Lower leg skin (tissue), 4 donors: ENCODE measurements at regions not wholly inside any gene's neighbourhood (a gene's known extent, or its start where the extent isn't known, plus 50 kb on each side); places are given as distances from the start of the nearest gene placed in this dataset.

Experiments
- DNase-seq, 2 donors: peaks; one replicate each; pipeline ENCODE4 v3.0.0-alpha.2; 2019; ENCODE audit warnings: low spot score in 2 of 2
- H3K4me3 ChIP-seq: fragments of 200-600 bp; sonication (generic); 2 replicates; pipeline ENCODE4 v1.5.1; 2017; ENCODE audit warnings: mild to moderate bottlenecking, low read depth; ENCODE audit not compliant: poor library complexity, severe bottlenecking
- POLR2A ChIP-seq, 2 donors: fragments of 450-650 bp; IDR thresholded peaks; one replicate each; pipeline ENCODE4 v1.6.1; 2016 to 2017; ENCODE audit warnings: antibody characterized with exemption in 2 of 2, mild to moderate bottlenecking in 1 of 2, moderate library complexity in 1 of 2
- WGBS, 2 donors: methylation state at CpG; one replicate each; pipeline ENCODE4 v1.1.5; 2018; 5-methylcytosine and 5-hydroxymethylcytosine counted together
- intact Hi-C: fragments of 100-400 bp; cut with DNase I; formaldehyde crosslinking; loops from one replicate; pipeline ENCODE4 v1.15.0; 2023; ENCODE audit warnings: low total_unique reads
- TF ChIP-seq, protein P1 (sequence below), 3 donors: fragments of 450-650 bp; IDR thresholded peaks; one replicate each; pipeline ENCODE4 v1.5.1; 2016; ENCODE audit warnings: antibody characterized with exemption in 3 of 3, mild to moderate bottlenecking in 3 of 3, moderate library complexity in 2 of 3

DNA sequence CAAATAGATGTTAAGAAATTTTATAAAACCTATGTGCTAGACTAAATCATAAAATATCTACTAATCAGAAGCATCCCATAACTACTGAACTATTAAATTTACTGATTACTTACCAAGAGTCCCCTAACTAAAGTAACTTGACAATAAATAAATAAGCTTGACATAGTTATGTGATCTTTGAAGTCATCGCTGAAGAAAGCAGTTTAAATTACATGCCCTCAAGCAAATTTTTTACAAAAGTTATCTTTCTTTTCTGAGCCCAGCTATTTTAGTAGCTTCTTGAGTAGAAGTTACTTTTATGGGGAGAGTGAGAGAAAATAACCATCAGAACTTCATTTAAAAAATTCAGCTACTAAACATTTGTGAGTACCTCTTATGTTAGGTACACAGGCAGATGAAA, 150.9 kb upstream of the FAM241A start:
- DNase-seq, result no peak
- WGBS, 2 donors, result 37% methylated on average over 1 of the region's 1 CpG
- H3K4me3 ChIP-seq, result no peak overlapping the region
- TF ChIP-seq POLR2A (IDR thresholded peaks at IDR 0.05), result no peak
- TF ChIP-seq, protein P1, sequence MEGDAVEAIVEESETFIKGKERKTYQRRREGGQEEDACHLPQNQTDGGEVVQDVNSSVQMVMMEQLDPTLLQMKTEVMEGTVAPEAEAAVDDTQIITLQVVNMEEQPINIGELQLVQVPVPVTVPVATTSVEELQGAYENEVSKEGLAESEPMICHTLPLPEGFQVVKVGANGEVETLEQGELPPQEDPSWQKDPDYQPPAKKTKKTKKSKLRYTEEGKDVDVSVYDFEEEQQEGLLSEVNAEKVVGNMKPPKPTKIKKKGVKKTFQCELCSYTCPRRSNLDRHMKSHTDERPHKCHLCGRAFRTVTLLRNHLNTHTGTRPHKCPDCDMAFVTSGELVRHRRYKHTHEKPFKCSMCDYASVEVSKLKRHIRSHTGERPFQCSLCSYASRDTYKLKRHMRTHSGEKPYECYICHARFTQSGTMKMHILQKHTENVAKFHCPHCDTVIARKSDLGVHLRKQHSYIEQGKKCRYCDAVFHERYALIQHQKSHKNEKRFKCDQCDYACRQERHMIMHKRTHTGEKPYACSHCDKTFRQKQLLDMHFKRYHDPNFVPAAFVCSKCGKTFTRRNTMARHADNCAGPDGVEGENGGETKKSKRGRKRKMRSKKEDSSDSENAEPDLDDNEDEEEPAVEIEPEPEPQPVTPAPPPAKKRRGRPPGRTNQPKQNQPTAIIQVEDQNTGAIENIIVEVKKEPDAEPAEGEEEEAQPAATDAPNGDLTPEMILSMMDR (IDR thresholded peaks at IDR 0.05), result no peak
- intact Hi-C loops, result no loop called here

DNA sequence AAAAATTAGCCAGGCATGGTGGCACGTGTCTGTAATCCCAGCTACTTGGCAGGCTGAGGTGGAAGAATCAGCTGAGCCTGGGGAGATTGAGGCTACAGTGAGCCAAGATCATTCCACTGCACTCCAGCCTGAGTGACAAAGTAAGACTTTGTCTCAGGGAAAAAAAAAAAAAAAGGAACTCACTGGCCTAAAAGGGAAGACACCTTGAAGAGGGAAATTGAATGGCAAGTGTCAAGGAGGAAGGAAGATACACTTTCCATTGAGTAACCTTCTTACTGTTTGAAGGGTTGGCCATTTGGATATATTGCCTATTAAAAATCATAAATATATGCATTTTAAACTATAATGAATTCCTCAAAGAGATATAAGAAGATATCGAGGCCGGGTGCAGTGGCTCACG, 147.5 kb upstream of the FAM241A start:
- WGBS, 2 donors, result 80 to 83% methylated on average over 4 of the region's 4 CpGs
- DNase-seq, result no peak
- TF ChIP-seq POLR2A (IDR thresholded peaks at IDR 0.05), result no peak
- TF ChIP-seq, protein P1 (IDR thresholded peaks at IDR 0.05), result no peak
- intact Hi-C loops, result no loop called here
- H3K4me3 ChIP-seq, result no peak overlapping the region

DNA sequence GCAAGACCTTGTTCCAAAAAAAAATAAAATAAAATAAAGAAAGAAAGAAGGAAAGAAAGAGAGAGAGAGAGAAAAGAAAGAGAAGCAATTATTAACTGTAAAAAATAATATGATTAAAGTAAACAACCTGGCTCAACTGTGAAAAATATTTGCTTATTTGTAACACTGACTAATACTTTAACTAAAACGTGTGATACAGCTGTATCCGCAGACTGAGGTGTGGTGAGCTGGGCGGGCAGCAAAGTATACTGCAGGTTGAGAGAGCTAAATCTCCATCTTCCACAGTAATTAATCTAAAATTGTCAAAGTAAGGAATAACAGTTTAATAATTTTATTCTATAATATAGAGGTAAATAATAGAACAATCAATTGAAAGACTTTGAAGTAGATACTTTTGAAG, 145.5 kb upstream of the FAM241A start:
- no peak overlapping the region for H3K4me3 ChIP-seq
- 86 to 89% methylated on average over 3 of the region's 3 CpGs for WGBS, 2 donors
- TF ChIP-seq, protein P1 (IDR thresholded peaks at IDR 0.05), result no peak
- TF ChIP-seq POLR2A (IDR thresholded peaks at IDR 0.05), result no peak
- intact Hi-C loops, result no loop called here
- DNase-seq, result no peak

DNA sequence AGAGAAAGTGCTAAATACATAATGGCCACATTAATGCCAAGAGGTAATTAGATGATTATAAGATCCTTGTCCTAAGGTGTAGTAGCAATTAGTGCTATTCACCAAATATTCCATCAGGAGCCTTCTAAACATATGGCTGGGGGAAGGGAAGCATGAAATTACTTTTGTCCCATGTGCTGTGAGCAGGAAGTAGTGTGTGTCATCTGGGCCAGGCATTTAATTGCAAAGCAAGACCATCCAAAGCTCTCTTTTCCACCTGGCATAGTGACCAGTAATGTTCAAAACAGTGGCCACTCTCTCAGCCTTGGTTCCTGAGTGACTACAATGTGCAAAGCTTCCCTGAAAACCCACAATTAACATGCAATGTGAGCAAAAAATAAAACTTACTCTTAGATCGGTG, 144.2 kb upstream of the FAM241A start:
- no peak overlapping the region for H3K4me3 ChIP-seq
- TF ChIP-seq, protein P1 (IDR thresholded peaks at IDR 0.05), result no peak
- TF ChIP-seq POLR2A (IDR thresholded peaks at IDR 0.05), result no peak
- 71 to 73% methylated on average over 1 of the region's 1 CpG for WGBS, 2 donors
- intact Hi-C loops, result no loop called here
- no peak for DNase-seq

DNA sequence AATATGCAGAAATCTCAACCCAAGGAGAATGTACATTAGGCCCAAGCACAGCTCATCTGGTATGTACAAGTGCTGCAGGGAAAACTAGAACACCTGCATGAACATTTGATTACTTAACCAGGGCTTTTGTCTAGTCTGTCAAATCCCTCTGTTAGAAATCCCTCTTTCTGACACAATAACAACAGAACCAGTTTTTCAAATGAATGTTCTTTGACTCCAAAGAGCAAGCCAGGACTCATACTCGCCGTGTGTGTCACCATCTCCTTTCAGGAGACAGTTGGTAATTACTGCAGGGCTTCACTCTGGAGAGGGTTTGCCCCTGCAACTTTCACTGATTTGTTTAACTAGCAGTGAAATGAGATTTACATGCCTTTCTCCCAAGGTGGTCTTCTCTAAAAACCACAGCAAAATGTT, 143.0 kb upstream of the FAM241A start:
- TF ChIP-seq POLR2A (IDR thresholded peaks at IDR 0.05), result no peak
- TF ChIP-seq, protein P1 (IDR thresholded peaks at IDR 0.05), result no peak
- WGBS, 2 donors, result 43 to 44% methylated on average over 2 of the region's 2 CpGs
- no peak overlapping the region for H3K4me3 ChIP-seq
- intact Hi-C loops, result no loop called here
- DNase-seq, result no peak

DNA sequence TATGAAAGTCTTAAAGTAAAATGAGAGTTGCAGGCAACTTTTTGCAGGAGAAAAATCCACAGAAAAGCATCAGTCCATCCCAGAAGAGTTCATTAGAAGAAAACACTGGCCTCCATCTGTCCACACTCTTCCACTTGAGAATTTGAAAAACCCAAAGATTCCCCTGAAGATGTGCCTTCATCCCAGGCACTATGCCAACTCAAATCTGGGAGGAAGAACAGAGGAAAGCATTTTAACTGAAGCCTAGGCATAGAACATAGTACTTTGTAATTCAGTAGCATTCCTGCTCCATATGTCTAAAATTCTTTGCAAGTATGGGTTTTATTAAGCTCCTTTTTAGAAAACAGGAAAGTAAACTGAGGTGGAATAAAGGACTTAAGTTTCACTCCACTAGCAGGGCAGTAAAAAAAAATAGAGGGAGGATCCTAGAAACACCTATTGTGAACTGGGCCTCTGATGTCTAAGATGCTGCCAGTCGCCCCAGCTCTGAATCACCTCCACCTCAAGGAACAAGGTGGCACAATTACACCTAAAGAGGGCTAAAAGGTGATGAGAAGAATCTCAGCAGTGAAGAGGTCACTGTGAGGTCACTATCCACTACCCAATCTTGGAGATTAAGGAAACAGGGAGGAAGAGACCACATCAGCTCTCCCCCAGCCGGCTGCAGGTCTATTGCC, 141.9 kb upstream of the FAM241A start:
- no peak for DNase-seq
- no peak overlapping the region for H3K4me3 ChIP-seq
- TF ChIP-seq POLR2A (IDR thresholded peaks at IDR 0.05), result no peak
- TF ChIP-seq, protein P1 (IDR thresholded peaks at IDR 0.05), result no peak
- intact Hi-C loops, result no loop called here
- 65 to 82% methylated on average over 2 of the region's 2 CpGs for WGBS, 2 donors
